Heart left ventricle (tissue), 16 donors: ENCODE measurements at regions not wholly inside any gene's neighbourhood (a gene's known extent, or its start where the extent isn't known, plus 50 kb on each side); places are given as distances from the start of the nearest gene placed in this dataset.

ENCODE experiments used
- ATAC-seq, 4 donors: fragments of 200-7000 bp; cut with Tn5 transposase; one replicate each; pipeline ENCODE4 v1.9.1; 2020 to 2022; ENCODE audit warnings: moderate library complexity in 4 of 4, mild to moderate bottlenecking in 3 of 4, moderate number of reproducible peaks in 1 of 4
- DNase-seq, 5 donors: peaks; one replicate each; pipeline ENCODE4 v3.0.0-alpha.2; 2020
- H3K27ac ChIP-seq, 12 donors: fragments of 200-600 bp; sonication (generic) in 4 of 12; one replicate each; pipeline versions ENCODE4 v1.5.0 to v1.8.0; 2016 to 2022; ENCODE audit warnings: mild to moderate bottlenecking in 2 of 12
- H3K27me3 ChIP-seq, 9 donors: fragments of 200-600 bp; sonication (generic) in 2 of 9; one replicate each; pipeline versions ENCODE4 v1.5.1 to v1.8.0; 2016 to 2022; ENCODE audit warnings: mild to moderate bottlenecking in 3 of 9
- H3K36me3 ChIP-seq, 9 donors: fragments of 200-600 bp; sonication (generic) in 2 of 9; one replicate each; pipeline versions ENCODE4 v1.5.0 to v1.8.0; 2018 to 2022; ENCODE audit warnings: mild to moderate bottlenecking in 2 of 9
- H3K4me1 ChIP-seq, 12 donors: fragments of 200-600 bp; sonication (generic) in 4 of 12; one replicate each; pipeline versions ENCODE4 v1.5.0 to v1.8.0; 2016 to 2022; ENCODE audit warnings: mild to moderate bottlenecking in 3 of 12
- H3K4me3 ChIP-seq, 12 donors: fragments of 200-600 bp; sonication (generic) in 4 of 12; one replicate each; pipeline versions ENCODE4 v1.5.0 to v1.8.0; 2017 to 2022; ENCODE audit warnings: mild to moderate bottlenecking in 9 of 12, moderate library complexity in 4 of 12
- H3K9me3 ChIP-seq, 12 donors: fragments of 200-600 bp; sonication (generic) in 4 of 12; one replicate each; pipeline versions ENCODE4 v1.5.0 to v1.8.0; 2016 to 2022; ENCODE audit warnings: mild to moderate bottlenecking in 1 of 12
- POLR2A ChIP-seq, 2 donors: fragments of 450-650 bp; IDR thresholded peaks; one replicate each; pipeline ENCODE4 v1.6.1; 2017; ENCODE audit warnings: antibody characterized with exemption in 2 of 2, mild to moderate bottlenecking in 2 of 2, moderate library complexity in 2 of 2
- WGBS, 4 donors: extraction: QIAGEN DNeasy Blood & Tissue Kit in 2 of 4; methylation state at CpG; one replicate each; pipeline versions ENCODE4 v1.1.5 to v1.1.7; 2013 to 2018; 5-methylcytosine and 5-hydroxymethylcytosine counted together
- intact Hi-C, 10 donors: fragments of 100-400 bp; cut with DNase I; formaldehyde crosslinking; loops; one replicate each; pipeline versions ENCODE4 v1.11.1 to v1.14.2; 2022
- TF ChIP-seq, protein P1 (sequence below), 12 donors: fragments of 200-600 bp; sonication (generic) in 4 of 12; IDR thresholded peaks; one replicate each; pipeline versions ENCODE4 v1.5.0 to v1.8.0; 2018 to 2022; ENCODE audit warnings: antibody characterized with exemption in 12 of 12, mild to moderate bottlenecking in 5 of 12
- donor health status: ischemic (EF 13 %, LVEDD 7.1; RV severe dilation, severe dysfunction).
- donor health status: healthy with polysubstance abuse.
- donor health status: DM: no; HTN: yes; CAD: no.
- donor health status: DM: no; HTN: no; CAD: no.
- donor health status: ischemic (EF 25% LVEDD 6.9; RV normal size, moderate dysfunction).
- donor health status: ischemic (EF 25% LVEDD 5.7; RV mildly dilated, moderate dysfunction).
- donor health status: healthy.
- donor health status: DM: yes; HTN: yes; CAD: no.
- donor health status: ischemic (EF 35%, LVEDD 5.7; RV mildly dilated, moderate dysfunction).
- donor health status: nonischemic (EF 11% LVEDD 7.7; RV severe dilation, severe dysfunction).
- donor health status: DM: yes; HTN: yes; CAD: no.
- donor health status: PGD.
- donor health status: ischemic (EF 29% LVEDD 5.4; RV normal size, mild dysfunction).
- donor health status: nonischemic (EF 23%, LVEDD 6.1; RV moderate dilation, normal function).

DNA sequence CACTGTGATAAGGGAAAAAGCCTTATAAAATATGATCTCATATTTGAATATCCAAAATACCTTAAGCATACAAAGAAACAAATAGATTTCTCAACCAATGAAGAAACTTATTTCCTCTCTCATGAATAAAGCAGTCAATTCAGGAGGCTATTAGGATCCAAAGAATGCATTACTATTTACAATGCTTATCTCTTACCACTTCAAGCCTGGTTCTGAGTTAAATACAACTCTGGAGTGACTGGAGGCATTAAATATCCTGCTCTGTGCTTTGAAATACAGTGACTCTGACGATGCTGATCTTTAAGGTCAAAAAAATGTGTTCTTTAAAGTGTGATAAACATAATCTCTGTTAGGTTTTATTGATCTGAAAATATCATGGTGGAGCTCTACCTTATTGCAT lies 493.2 kb downstream of the ZWINT start:
- TF ChIP-seq, protein P1, sequence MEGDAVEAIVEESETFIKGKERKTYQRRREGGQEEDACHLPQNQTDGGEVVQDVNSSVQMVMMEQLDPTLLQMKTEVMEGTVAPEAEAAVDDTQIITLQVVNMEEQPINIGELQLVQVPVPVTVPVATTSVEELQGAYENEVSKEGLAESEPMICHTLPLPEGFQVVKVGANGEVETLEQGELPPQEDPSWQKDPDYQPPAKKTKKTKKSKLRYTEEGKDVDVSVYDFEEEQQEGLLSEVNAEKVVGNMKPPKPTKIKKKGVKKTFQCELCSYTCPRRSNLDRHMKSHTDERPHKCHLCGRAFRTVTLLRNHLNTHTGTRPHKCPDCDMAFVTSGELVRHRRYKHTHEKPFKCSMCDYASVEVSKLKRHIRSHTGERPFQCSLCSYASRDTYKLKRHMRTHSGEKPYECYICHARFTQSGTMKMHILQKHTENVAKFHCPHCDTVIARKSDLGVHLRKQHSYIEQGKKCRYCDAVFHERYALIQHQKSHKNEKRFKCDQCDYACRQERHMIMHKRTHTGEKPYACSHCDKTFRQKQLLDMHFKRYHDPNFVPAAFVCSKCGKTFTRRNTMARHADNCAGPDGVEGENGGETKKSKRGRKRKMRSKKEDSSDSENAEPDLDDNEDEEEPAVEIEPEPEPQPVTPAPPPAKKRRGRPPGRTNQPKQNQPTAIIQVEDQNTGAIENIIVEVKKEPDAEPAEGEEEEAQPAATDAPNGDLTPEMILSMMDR (IDR thresholded peaks at IDR 0.05): no peak
- Histone ChIP-seq H3K27ac (no peak overlapping the region), H3K4me3 (no peak overlapping the region), H3K9me3 (no peaks in the 10 kb centered on the region), H3K36me3 (no peaks in the 10 kb centered on the region), H3K27me3 (no peaks in the 10 kb centered on the region), H3K4me1 (no peaks in the 10 kb centered on the region)
- intact Hi-C loops: no loop called here
- ATAC-seq (no peak), DNase-seq (no peak)
- 10 to 19% (median 12%) methylated on average over 1 of the region's 1 CpG for WGBS, 4 donors

DNA sequence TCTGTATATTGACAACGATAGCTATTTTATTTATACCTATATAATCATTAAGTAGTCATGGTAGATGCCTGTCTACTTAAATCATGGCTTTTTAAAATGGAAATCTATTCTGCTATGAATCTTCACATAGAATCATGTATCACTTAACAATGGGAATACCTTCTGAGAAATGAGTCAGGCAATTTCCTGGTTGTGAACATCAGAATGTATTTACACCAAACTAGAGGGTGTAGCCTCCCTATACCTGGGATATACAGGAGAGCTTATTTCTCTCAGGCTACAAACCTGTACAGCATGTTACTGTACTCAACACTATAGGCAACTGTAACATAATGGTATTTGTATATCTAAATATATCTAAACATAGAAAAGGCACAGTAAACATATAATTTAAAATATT lies 502.3 kb downstream of the ZWINT start:
- no peak overlapping the region for H3K27ac ChIP-seq
- no peak for ATAC-seq
- no peaks in the 10 kb centered on the region for H3K36me3 ChIP-seq
- no peak overlapping the region for H3K4me3 ChIP-seq
- no peak for DNase-seq
- TF ChIP-seq, protein P1 (IDR thresholded peaks at IDR 0.05): no peak
- no peak for TF ChIP-seq POLR2A (IDR thresholded peaks at IDR 0.05)
- H3K9me3 ChIP-seq: peaks cover 0 to 5% (median 0%) of the 10 kb centered on the region in 12 donors
- no peaks in the 10 kb centered on the region for H3K4me1 ChIP-seq
- H3K27me3 ChIP-seq: no peaks in the 10 kb centered on the region
- 70 to 76% (median 73%) methylated on average over 1 of the region's 1 CpG for WGBS, 4 donors
- intact Hi-C loops: no loop called here

DNA sequence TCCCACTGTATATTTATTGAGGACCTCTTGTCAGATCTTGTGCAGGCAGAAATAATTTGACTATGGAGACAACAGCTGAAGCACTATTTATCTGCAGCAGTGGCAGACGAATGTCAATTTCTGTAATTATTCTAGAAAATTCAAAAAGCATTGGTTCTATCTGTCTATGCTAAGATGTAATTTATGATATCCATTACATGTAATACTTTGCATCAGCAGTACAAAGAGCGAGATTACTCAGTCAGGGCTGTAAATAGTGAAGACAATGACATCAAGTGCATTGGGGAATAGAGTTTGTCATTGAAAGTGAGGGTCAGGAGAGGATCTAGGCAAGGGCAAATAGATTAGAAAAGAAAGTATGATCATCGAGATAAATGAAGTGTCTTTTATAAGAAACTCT lies 508.2 kb downstream of the ZWINT start:
- no peaks in the 10 kb centered on the region for H3K36me3 ChIP-seq
- H3K9me3 ChIP-seq: peaks cover 0 to 3% (median 0%) of the 10 kb centered on the region in 12 donors
- intact Hi-C loops: no loop called here
- H3K27me3 ChIP-seq: no peaks in the 10 kb centered on the region
- H3K4me3 ChIP-seq: no peak overlapping the region
- 65 to 75% (median 71%) methylated on average over 3 of the region's 3 CpGs for WGBS, 4 donors
- no peak for DNase-seq
- H3K4me1 ChIP-seq: no peaks in the 10 kb centered on the region
- no peak for TF ChIP-seq POLR2A (IDR thresholded peaks at IDR 0.05)
- TF ChIP-seq, protein P1 (IDR thresholded peaks at IDR 0.05): no peak
- no peak overlapping the region for H3K27ac ChIP-seq
- ATAC-seq: no peak

DNA sequence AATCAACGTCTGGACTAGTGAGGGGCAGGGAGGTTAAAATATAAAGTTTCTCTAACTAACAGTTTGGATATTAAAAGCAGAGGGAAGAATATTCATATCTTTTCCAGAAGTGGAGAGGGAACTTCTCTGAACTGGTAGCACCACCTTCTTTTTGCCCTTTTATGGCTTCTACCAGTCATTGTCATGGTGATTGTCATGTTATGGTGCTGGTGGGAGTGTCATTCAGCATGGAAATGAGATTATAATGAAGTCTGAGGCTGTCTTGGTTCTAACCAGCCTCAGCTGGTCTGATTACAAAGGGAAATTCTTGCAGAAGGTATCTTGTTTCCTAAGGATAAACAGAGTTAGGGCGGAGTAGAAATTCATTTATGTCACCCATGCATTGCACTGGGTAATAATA lies 523.8 kb downstream of the ZWINT start:
- WGBS, 4 donors: 84 to 90% (median 86%) methylated on average over 2 of the region's 2 CpGs
- no peaks in the 10 kb centered on the region for H3K9me3 ChIP-seq
- intact Hi-C loops: no loop called here
- ATAC-seq (no peak), DNase-seq (no peak)
- H3K4me3 ChIP-seq: no peak overlapping the region
- H3K36me3 ChIP-seq: no peaks in the 10 kb centered on the region
- H3K27me3 ChIP-seq: no peaks in the 10 kb centered on the region
- no peak overlapping the region for H3K27ac ChIP-seq
- no peaks in the 10 kb centered on the region for H3K4me1 ChIP-seq
- TF ChIP-seq, protein P1 (IDR thresholded peaks at IDR 0.05): no peak
- no peak for TF ChIP-seq POLR2A (IDR thresholded peaks at IDR 0.05)
